Large intestine (tissue), 3 donors: ENCODE measurements at regions not wholly inside any gene's neighbourhood (a gene's known extent, or its start where the extent isn't known, plus 50 kb on each side); places are given as distances from the start of the nearest gene placed in this dataset.
A peak's percentile ranks its signal among the peaks of the same experiment; 100 is the strongest.
"Not testable (repeated sequence)": the region's sequence is repeated elsewhere in the genome, so short reads cannot be mapped to it uniquely, and the experiment has no call there.

Experiments used
- DNase-seq, 2 donors: peaks; one replicate each; pipeline versions ENCODE4 v3.0.0 to v3.0.0-alpha.2; 2013
- H3K27ac ChIP-seq: one replicate; pipeline ENCODE4 v1.5.1; 2013; ENCODE audit warnings: low read length
- H3K27me3 ChIP-seq: 2 replicates; pipeline ENCODE4 v1.6.1; 2013; ENCODE audit warnings: low read length; ENCODE audit not compliant: control insufficient read depth, insufficient read depth
- H3K36me3 ChIP-seq: 2 replicates; pipeline ENCODE4 v1.6.1; 2013; ENCODE audit warnings: low read length; ENCODE audit not compliant: control insufficient read depth, insufficient read depth
- H3K4me1 ChIP-seq: one replicate; pipeline ENCODE4 v1.6.1; 2013; ENCODE audit warnings: low read length; ENCODE audit not compliant: control insufficient read depth, insufficient read depth
- H3K4me3 ChIP-seq: one replicate; pipeline ENCODE4 v1.5.1; 2013; ENCODE audit warnings: low read length
- H3K9me3 ChIP-seq: one replicate; pipeline ENCODE4 v1.6.1; 2013; ENCODE audit warnings: mild to moderate bottlenecking, low read depth, low read length, moderate library complexity; ENCODE audit not compliant: control insufficient read depth
- WGBS: methylation state at CpG from one replicate; pipeline ENCODE4 v1.1.5; 2013; ENCODE audit warnings: low lambda C conversion rate; ENCODE audit not compliant: insufficient coverage; 5-methylcytosine and 5-hydroxymethylcytosine counted together

DNA sequence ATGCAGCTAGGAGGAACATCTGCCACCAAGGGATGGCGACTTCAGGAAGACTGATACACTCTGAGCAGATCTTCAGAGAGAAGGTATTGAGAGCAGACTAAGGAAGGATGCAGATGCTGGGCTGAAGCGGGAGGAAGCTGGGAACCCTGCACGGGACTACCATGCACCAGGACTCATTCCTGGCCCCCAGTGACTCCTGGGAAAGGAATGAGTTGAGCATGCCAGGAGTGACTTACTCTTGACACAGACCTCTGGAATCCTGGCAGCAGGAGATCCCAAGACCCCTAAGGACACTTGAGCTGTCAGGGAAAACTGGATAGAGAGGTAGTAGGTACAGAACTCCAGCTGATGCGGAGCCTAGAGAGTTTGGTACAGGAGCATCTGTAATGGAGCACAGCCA, 336.1 kb downstream of the RPS29 start:
- Histone ChIP-seq H3K4me1 (no peaks in the 10 kb centered on the region), H3K9me3 (no peaks in the 10 kb centered on the region), H3K27me3 (no peaks in the 10 kb centered on the region), H3K4me3 (no peak overlapping the region), H3K36me3 (no peaks in the 10 kb centered on the region), H3K27ac (no peak overlapping the region)
- WGBS = no CpG with 5 or more reads among the region's 4 CpGs
- DNase-seq = no peak

DNA sequence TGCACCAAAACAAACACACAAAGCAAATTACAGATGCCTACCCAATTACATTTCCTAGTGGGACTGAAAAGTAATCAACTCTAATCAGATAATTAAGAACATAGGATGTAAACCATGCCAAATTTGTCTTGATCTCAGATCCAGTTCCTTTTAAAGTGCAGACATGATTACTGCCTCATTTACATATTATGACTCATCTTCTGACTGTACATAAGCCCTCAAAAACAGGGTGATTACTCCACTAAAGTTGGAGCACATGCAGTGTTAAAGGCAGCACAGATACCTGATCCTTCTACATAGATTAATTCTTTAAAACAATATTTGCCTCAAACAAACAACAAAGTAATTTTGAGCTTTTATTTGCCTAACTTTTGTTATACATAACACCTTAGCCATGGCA, 337.2 kb downstream of the RPS29 start:
- DNase-seq = no peak

DNA sequence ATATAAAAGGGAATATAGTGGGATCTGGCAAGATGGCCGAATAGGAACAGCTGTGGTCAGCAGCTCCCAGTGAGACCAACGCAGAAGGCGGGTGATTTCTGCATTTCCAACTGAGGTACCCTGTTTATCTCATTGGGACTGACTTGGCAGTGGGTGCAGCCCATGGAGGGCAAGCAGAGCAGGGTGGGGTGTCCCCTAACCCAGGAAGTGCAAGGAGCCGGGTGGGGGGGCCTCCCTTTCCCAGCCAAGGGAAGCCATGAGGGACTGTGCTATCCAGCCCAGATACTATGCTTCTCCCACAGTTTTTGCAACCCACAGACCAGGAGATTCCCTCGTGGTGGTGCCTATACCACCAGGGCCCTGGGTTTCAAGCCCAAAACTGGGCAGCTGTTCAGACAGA, 342.4 kb downstream of the RPS29 start:
- DNase-seq = not testable (repeated sequence)
- no CpG with 5 or more reads among the region's 5 CpGs for WGBS

More for the DNA sequence above, 337.2 kb downstream of the RPS29 start:
- Histone ChIP-seq H3K9me3 (no peaks in the 10 kb centered on the region), H3K36me3 (no peaks in the 10 kb centered on the region), H3K4me1 (no peaks in the 10 kb centered on the region), H3K27ac (no peak overlapping the region), H3K27me3 (no peaks in the 10 kb centered on the region), H3K4me3 (no peak overlapping the region)

DNA sequence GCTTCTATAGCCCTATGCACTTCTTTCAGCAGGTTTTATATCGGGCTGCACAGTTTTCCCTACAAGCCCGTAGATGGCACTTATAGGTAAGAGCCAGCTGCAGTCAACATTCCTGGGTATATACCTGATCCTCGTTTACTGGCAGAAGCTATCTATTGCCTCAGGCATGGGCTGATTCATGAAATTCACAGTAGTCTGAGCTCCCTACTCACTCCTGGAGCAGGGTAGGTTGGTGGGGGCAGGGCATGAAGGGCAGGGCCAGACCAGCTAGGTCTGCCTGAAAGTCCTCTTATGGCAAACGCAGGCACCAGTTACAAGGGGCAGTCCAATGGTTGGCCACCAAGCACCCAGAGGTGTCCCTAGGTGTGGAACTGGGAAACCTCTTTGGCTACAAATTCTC, 345.8 kb downstream of the RPS29 start:
- DNase-seq = no peak
- no CpG with 5 or more reads among the region's 4 CpGs for WGBS

More for the DNA sequence above, 342.4 kb downstream of the RPS29 start:
- not testable (repeated sequence) for H3K27me3 ChIP-seq, H3K4me1 ChIP-seq, H3K4me3 ChIP-seq, H3K36me3 ChIP-seq, H3K27ac ChIP-seq, H3K9me3 ChIP-seq

DNA sequence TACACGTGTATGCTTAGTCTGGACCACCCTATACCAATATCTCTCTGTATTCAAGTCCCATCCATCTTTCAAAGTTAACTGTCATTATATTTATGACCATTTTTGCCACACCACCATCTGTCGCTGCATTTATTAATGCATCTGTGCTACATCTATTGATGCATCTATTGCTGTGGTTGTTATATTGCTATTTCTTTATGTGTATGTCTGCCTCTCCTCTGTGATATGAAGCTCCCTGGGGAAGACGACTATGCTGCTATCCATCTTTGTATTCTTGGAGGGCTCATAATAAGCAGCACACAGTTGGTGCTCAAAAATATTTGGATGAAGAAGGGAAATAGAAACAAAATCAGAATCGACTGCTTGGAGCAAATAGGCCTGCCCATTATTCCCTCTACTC, 357.6 kb downstream of the RPS29 start:
- Histone ChIP-seq H3K27ac (no peak overlapping the region), H3K27me3 (no peaks in the 10 kb centered on the region), H3K9me3 (no peaks in the 10 kb centered on the region), H3K36me3 (no peaks in the 10 kb centered on the region), H3K4me1 (no peaks in the 10 kb centered on the region), H3K4me3 (no peak overlapping the region)
- WGBS = 92% methylated on average over 2 of the region's 4 CpGs
- DNase-seq = no peak

More for the DNA sequence above, 345.8 kb downstream of the RPS29 start:
- Histone ChIP-seq H3K36me3 (no peaks in the 10 kb centered on the region), H3K9me3 (no peaks in the 10 kb centered on the region), H3K4me1 (no peaks in the 10 kb centered on the region), H3K27ac (no peak overlapping the region), H3K27me3 (no peaks in the 10 kb centered on the region), H3K4me3 (no peak overlapping the region)

DNA sequence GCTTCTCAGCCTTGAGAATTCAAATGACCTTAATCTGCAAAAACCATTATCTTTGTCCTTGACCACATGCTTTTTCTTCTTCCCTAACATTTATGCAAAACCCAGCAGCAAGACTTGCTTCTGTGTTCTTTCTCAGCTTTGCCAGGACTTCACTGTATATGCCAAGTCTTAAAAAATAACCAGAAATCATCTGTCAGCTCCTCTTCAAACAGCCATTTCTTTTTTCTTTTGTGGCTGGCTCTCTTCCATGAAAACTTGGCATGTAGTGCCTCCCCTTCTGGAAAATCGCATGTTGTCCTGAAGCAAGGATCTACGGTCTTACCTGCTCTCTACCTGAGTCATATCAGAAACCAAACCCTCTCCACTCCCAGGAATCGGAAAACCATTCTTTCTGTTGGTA, 364.9 kb downstream of the RPS29 start:
- Histone ChIP-seq H3K27me3 (no peaks in the 10 kb centered on the region), H3K27ac (no peak overlapping the region), H3K4me3 (no peak overlapping the region), H3K36me3 (no peaks in the 10 kb centered on the region), H3K9me3 (no peaks in the 10 kb centered on the region), H3K4me1 (no peaks in the 10 kb centered on the region)
- no CpG with 5 or more reads among the region's 3 CpGs for WGBS
- DNase-seq = no peak

DNA sequence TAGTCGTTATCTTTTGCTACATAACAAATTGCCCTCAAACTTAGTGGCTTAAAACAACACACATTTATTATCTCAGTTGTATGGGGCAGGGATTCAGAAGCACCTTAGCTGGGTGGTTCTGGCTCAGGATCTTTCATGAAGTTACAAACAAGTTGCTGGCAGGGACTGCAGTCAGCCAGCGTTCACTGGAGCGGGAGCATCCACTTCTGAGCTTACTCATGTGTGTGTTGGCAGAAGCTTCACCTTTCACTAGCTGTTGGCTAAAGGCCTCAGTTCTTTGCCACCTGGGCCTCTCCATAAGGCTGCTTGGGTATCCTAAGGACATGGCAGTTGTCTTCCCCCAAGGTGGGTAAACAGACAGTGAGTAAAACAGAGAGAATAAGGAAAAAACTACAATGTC, 365.7 kb downstream of the RPS29 start:
- WGBS = no CpG with 5 or more reads among the region's 3 CpGs
- no peak for DNase-seq

DNA sequence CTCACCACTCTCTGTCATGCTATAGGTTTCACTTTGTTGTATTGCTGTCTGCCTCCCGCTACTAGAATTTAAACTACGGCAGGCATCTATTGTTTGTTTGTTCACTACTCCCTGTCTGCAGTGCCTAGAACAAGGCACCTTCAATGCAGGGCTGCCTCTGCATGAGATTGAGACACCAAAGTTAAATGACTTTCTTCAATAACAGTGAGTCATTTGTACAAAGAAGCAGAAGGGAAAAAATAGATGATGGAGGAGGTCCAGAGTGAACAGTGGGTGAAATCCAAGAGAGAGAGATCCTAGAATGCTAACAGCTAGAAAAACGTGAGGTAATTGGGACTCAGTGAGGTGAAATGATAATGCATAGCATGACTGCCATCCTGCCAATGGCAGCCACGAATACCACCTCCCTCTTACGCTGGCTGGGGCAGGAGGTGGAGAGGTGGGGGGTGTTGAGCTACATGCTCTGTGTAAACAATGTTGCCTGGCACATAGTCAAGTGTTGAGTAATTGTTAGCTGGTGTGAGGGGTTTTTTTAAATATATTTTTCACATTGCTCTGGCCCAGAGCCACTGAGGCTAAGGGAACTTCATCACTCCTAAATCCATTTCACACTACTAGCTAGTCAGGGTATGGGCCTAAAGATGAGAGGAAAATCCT, 367.6 kb downstream of the RPS29 start:
- WGBS = no CpG with 5 or more reads among the region's 5 CpGs
- no peak for DNase-seq
- Histone ChIP-seq H3K4me3 (no peak overlapping the region), H3K4me1 (no peaks in the 10 kb centered on the region), H3K9me3 (no peaks in the 10 kb centered on the region), H3K27ac (no peak overlapping the region), H3K27me3 (no peaks in the 10 kb centered on the region), H3K36me3 (no peaks in the 10 kb centered on the region)

More for the DNA sequence above, 365.7 kb downstream of the RPS29 start:
- H3K4me3 ChIP-seq = no peak overlapping the region
- no peaks in the 10 kb centered on the region for H3K36me3 ChIP-seq
- H3K27ac ChIP-seq = no peak overlapping the region
- H3K27me3 ChIP-seq = no peaks in the 10 kb centered on the region
- H3K9me3 ChIP-seq = no peaks in the 10 kb centered on the region
- no peaks in the 10 kb centered on the region for H3K4me1 ChIP-seq

DNA sequence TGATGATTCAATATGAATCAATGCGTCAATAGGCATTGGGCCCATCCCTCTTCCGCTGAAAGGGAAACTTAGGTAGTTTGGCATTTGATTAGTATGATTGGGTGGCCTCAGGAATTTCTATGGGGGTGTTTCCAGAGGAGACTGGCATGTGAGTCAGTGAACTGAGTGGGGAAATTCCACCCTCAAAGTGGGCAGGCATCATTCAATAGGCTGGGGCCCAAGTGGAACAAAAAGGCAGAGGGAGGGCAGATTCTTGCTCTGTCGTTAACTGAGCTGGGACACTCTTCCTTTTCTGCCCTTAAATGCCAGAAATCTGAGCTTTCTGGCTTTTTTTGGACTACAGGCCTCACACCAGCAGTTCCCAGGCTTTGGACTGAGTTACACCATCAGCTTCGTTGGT, 373.5 kb downstream of the RPS29 start:
- Histone ChIP-seq H3K27ac (no peak overlapping the region), H3K4me1 (no peaks in the 10 kb centered on the region), H3K4me3 (no peak overlapping the region), H3K9me3 (no peaks in the 10 kb centered on the region), H3K36me3 (no peaks in the 10 kb centered on the region), H3K27me3 (no peaks in the 10 kb centered on the region)
- no peak for DNase-seq
- WGBS = 80% methylated on average over 1 of the region's 4 CpGs

DNA sequence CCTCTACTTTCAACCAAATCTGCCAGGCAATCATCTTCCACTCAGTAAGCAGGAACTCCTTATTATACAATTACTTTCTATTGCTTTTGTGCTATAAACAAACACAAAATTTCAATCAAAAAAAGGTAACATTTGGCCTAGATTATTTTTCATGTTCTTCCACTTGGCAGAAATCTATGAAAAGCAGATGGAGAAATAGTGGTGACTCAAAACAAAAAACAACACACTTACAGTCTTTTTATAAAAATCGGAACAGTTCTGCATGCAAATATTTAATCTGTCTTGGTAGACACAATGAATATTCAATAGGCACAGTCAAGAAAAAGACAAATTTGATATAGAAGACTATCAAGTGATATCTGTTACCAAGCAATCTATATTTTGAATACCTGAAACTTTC, 376.8 kb downstream of the RPS29 start:
- H3K4me1 ChIP-seq = no peaks in the 10 kb centered on the region
- WGBS = no CpG with 5 or more reads among the region's 1 CpG
- no peak for DNase-seq
- H3K4me3 ChIP-seq = no peak overlapping the region
- no peaks in the 10 kb centered on the region for H3K27me3 ChIP-seq
- no peak overlapping the region for H3K27ac ChIP-seq
- no peaks in the 10 kb centered on the region for H3K36me3 ChIP-seq
- no peaks in the 10 kb centered on the region for H3K9me3 ChIP-seq

DNA sequence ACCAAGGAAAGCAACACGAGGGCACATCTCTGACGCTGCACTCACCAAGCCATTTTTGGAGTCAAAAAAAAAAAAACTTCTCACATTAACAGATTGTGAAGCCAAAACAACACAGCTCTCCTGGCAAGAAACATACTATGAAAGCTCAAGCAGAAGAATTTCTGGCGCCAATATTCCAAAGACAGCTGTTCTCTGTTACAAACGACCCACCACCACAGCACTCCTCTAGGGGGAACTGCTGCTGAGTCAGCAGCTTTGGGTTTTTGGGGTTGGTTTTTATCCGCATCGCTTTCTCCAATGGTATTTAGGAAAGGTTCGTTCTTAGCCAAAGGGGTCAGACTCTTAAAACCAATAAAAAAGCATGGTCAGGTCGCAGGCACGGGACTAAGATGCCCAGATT, 379.4 kb downstream of the RPS29 start:
- no peaks in the 10 kb centered on the region for H3K9me3 ChIP-seq
- WGBS = no CpG with 5 or more reads among the region's 9 CpGs
- peak in 1 of 2 donors; percentile 6 for DNase-seq

More for the DNA sequence above, 379.4 kb downstream of the RPS29 start:
- Histone ChIP-seq H3K27me3 (no peaks in the 10 kb centered on the region), H3K27ac (no peak overlapping the region), H3K4me1 (no peaks in the 10 kb centered on the region), H3K36me3 (no peaks in the 10 kb centered on the region), H3K4me3 (no peak overlapping the region)
